GM13976 (cell line): ENCODE measurements at regions not wholly inside any gene's neighbourhood (a gene's known extent, or its start where the extent isn't known, plus 50 kb on each side); places are given as distances from the start of the nearest gene placed in this dataset.

Experiments
- DNase-seq: peaks from one replicate; pipeline ENCODE4 v3.0.0; 2012; ENCODE audit warnings: low spot score
- CTCF ChIP-seq: IDR thresholded peaks from 2 replicates; pipeline ENCODE4 v1.5.1; 2012; ENCODE audit warnings: borderline replicate concordance, mild to moderate bottlenecking; ENCODE audit not compliant: insufficient read depth; ENCODE audit errors: extremely low read depth, missing control alignments, control extremely low read depth
- in situ Hi-C: fragments of 300-500 bp; cut with MboI; formaldehyde crosslinking; loops from one replicate; pipeline ENCODE4 v1.12.0; 2022; ENCODE audit warnings: low sequenced_read_pairs, mixed read lengths, inconsistent platforms; ENCODE audit not compliant: unreplicated experiment

- in situ Hi-C loops, result no loop called here
- DNase-seq, result no peak
- TF ChIP-seq CTCF, result no peak
Measured at GRCh38 chr12:31853977-31854376, 105.2 kb upstream of the RESF1 start.

- in situ Hi-C loops, result no loop called here
- no peak for DNase-seq
- no peak for TF ChIP-seq CTCF
Measured at GRCh38 chr12:31853520-31853919, 105.7 kb upstream of the RESF1 start.

DNA sequence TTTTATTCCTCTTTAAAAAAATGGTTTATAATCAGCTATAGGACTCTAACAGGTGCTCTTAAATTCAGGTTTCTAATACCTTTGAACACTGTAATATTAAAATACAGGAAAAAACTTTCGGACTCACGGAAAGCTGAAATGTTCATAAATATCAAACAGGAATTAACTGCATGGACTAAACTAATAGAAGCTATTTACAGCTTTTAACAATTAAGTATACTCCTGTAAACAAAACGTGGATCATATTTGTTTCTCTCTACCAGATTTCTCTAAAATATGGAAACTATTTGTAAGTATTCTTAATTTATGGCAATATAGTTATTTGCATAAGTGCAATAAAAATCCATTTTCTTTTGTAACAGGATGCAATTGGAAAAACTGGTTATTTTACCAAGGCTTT is 108.9 kb upstream of the RESF1 start:
- TF ChIP-seq CTCF, result no peak
- DNase-seq, result no peak
- in situ Hi-C loops, result no loop called here

GRCh38 chr12:31849090-31849687 is 110.0 kb upstream of the RESF1 start:
- TF ChIP-seq CTCF, result no peak
- DNase-seq, result no peak
- in situ Hi-C loops, result no loop called here

- in situ Hi-C loops, result no loop called here
Measured at GRCh38 chr12:31846405-31846804, 112.8 kb upstream of the RESF1 start.

DNA sequence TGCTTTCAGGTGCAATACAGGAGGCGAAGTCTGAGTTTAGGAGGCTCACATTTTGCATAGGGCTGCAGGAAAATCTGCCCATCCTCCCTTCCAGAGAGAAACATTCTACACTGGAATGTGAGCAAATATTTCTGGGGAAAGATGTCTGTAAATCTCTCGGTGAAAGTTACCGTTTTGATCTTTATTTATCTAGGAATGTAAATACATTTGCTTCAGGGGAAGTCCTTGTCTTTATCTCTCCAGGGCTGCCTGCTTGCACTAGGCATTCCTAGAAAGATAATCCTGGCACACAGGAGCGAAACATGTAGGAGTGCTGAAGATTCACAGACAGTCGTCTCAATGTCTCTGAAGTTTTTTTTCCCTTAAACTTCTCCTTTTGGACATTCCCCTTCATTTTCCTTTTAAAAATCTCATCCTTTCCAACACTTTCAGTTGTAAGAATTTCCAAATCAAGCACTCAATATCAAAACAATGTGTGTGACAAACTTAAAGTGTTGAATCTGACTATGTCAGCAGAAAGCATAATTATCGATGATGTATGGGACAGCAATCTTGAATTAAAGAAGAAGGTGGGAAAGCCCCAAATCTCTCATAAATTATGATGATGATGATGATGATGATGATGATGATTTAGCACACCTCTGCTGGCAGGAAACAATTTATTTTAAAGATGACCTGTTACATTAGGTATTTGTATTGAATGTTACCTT is 113.4 kb upstream of the RESF1 start:
- TF ChIP-seq CTCF, result no peak
- no peak for DNase-seq
- in situ Hi-C loops, result no loop called here

More at GRCh38 chr12:31846405-31846804, 112.8 kb upstream of the RESF1 start:
- no peak for TF ChIP-seq CTCF
- no peak for DNase-seq
